ENCODE measurements at regions not wholly inside any gene's neighbourhood (a gene's known extent, or its start where the extent isn't known, plus 50 kb on each side); places are given as distances from the start of the nearest gene placed in this dataset.

GRCh38 chr6:164439331-164439730, 870.1 kb downstream of the C6orf118 start:
- 49% methylated on average over 5 of the region's 5 CpGs for WGBS (ENCODE audit: insufficient coverage, low coverage, low lambda C conversion rate, missing lambda C conversion rate)
- Histone ChIP-seq H3K27me3 (no peaks in the 10 kb centered on the region), H3K4me1 (no peaks in the 10 kb centered on the region), H3K4me3 (no peak overlapping the region), H3K27ac (no peak overlapping the region), H3K36me3 (no peaks in the 10 kb centered on the region), H3K9me3 (no peaks in the 10 kb centered on the region)
- ATAC-seq: no peak
- TF ChIP-seq POLR2A (IDR thresholded peaks at IDR 0.05) (no peak), CTCF (IDR thresholded peaks at IDR 0.05) (no peak)
- no peak for DNase-seq
- intact Hi-C loops (cut with DNase I): no loop called here

GRCh38 chr6:164436976-164437375, 872.4 kb downstream of the C6orf118 start:
- Histone ChIP-seq H3K9me3 (no peaks in the 10 kb centered on the region), H3K27ac (no peak overlapping the region), H3K36me3 (no peaks in the 10 kb centered on the region), H3K4me3 (no peak overlapping the region), H3K4me1 (no peaks in the 10 kb centered on the region), H3K27me3 (no peaks in the 10 kb centered on the region)
- ATAC-seq (no peak), DNase-seq (no peak)
- intact Hi-C loops (cut with DNase I): no loop called here
- 73% methylated on average over 5 of the region's 5 CpGs for WGBS (ENCODE audit: insufficient coverage, low coverage, low lambda C conversion rate, missing lambda C conversion rate)
- TF ChIP-seq CTCF (IDR thresholded peaks at IDR 0.05) (no peak), POLR2A (IDR thresholded peaks at IDR 0.05) (no peak)

GRCh38 chr6:164427728-164428402, 881.5 kb downstream of the C6orf118 start:
- no peak for DNase-seq
- whole genome bisulfite sequencing (ENCODE audit: insufficient coverage, low coverage, low lambda C conversion rate, missing lambda C conversion rate): 46% methylated on average over 2 of the region's 2 CpGs
- no peak for ATAC-seq
- Histone ChIP-seq H3K4me1 (no peaks in the 10 kb centered on the region), H3K27me3 (no peaks in the 10 kb centered on the region), H3K4me3 (no peak overlapping the region), H3K27ac (no peak overlapping the region), H3K36me3 (no peaks in the 10 kb centered on the region), H3K9me3 (no peaks in the 10 kb centered on the region)
- intact Hi-C loops (cut with DNase I): no loop called here
- no peak for TF ChIP-seq POLR2A (IDR thresholded peaks at IDR 0.05)
- TF ChIP-seq CTCF (IDR thresholded peaks at IDR 0.05): no peak

- H3K4me1 ChIP-seq: no peaks in the 10 kb centered on the region
- intact Hi-C loops (cut with DNase I): no loop called here
- no peaks in the 10 kb centered on the region for H3K27me3 ChIP-seq
- no peaks in the 10 kb centered on the region for H3K9me3 ChIP-seq
- DNase-seq: no peak
- no peak for TF ChIP-seq POLR2A (IDR thresholded peaks at IDR 0.05)
- no peak for TF ChIP-seq CTCF (IDR thresholded peaks at IDR 0.05)
- no peak for ATAC-seq
- no peaks in the 10 kb centered on the region for H3K36me3 ChIP-seq
- 38% methylated on average over 2 of the region's 2 CpGs for WGBS (ENCODE audit: insufficient coverage, low coverage, low lambda C conversion rate, missing lambda C conversion rate)
- no peak overlapping the region for H3K4me3 ChIP-seq
- H3K27ac ChIP-seq: no peak overlapping the region
These were observed 884.9 kb downstream of the C6orf118 start for GRCh38 chr6:164424489-164424888.

GRCh38 chr6:164419099-164419498, 890.3 kb downstream of the C6orf118 start:
- WGBS (ENCODE audit: insufficient coverage, low coverage, low lambda C conversion rate, missing lambda C conversion rate): 47% methylated on average over 4 of the region's 4 CpGs
- intact Hi-C loops (cut with DNase I): no loop called here
- no peak overlapping the region for H3K4me3 ChIP-seq
- no peaks in the 10 kb centered on the region for H3K27me3 ChIP-seq
- H3K36me3 ChIP-seq: no peaks in the 10 kb centered on the region
- no peak for DNase-seq
- no peak overlapping the region for H3K27ac ChIP-seq
- TF ChIP-seq CTCF (IDR thresholded peaks at IDR 0.05) (no peak), POLR2A (IDR thresholded peaks at IDR 0.05) (no peak)
- H3K9me3 ChIP-seq: no peaks in the 10 kb centered on the region
- H3K4me1 ChIP-seq: no peaks in the 10 kb centered on the region
- no peak for ATAC-seq
